ENCODE measurements at regions not wholly inside any gene's neighbourhood (a gene's known extent, or its start where the extent isn't known, plus 50 kb on each side); places are given as distances from the start of the nearest gene placed in this dataset.

DNA sequence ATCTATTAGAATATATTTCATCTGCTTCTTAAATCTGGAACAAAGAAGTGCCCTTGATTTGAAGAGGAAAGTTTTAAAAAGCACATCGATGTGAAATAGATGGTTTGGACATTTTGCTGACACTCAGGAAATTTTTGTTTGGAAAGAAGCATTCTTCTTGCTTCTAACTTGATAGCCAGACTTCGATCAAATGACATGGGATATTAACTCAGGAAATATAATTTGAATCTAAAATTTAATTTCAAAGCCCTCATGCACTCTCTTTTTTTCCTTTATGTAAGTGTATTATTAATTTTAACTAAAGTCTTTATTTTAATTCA, 761.2 kb downstream of the VGLL3 start:
- no peak for DNase-seq (ENCODE audit: low read depth)
- no peak overlapping the region for H3K4me3 ChIP-seq (ENCODE audit: low read depth, low read length)
- TF ChIP-seq CTCF (IDR thresholded peaks at IDR 0.05; ENCODE audit: insufficient read depth, low read depth, low read length): no peak

DNA sequence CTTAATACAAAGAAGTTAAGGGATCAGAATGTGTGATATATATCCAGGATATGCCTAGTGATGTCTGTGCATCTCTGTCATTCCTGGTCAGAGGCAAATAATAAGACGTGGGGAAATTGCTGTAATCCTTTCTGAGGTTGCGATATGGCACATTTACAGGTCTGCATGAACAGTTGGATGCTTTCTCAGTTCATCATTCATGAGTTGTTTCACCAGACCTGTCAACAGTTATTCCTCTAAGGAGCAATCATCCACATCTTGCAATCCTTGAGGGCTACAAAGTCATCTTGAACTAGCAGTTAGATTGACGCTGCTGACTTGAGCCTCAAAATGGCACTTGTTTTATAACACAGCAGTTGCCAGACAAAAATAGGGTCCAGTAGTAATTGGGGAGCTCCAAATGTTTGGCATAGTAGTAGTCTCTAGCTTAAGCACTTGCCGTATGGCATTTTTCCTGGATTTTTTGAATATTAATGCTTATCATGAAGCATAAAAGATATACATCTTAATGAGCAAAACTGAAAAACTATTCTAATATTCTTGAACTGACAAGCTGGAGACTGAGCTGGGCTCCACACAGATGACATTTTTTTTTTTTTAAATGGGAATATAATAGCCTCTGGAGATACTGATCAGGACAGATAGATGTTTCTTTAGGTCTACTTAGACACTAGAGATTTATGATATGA, 761.7 kb downstream of the VGLL3 start:
- TF ChIP-seq CTCF (IDR thresholded peaks at IDR 0.05; ENCODE audit: insufficient read depth, low read depth, low read length): no peak
- no peak overlapping the region for H3K4me3 ChIP-seq (ENCODE audit: low read depth, low read length)
- DNase-seq (ENCODE audit: low read depth): no peak

DNA sequence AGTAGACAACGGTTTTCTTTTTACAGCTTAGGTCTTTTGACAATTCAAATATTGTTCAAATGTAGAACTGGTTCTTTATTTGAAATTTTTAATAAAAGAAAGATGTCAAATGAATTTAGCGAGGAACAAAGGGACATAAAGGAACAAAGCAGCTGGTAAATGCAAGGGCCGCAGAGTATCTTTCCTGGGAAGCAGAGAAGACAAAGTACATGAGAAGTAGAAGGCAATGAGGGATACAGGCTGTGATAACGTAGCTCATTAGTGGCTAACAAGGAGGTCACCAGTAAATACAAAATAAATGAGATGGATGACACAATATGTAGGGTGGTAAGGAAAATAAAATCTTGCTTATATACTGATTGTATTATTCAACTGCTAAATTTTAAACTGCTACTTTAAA, 762.8 kb downstream of the VGLL3 start:
- H3K4me3 ChIP-seq (ENCODE audit: low read depth, low read length): no peak overlapping the region
- no peak for DNase-seq (ENCODE audit: low read depth)
- TF ChIP-seq CTCF (IDR thresholded peaks at IDR 0.05; ENCODE audit: insufficient read depth, low read depth, low read length): no peak

GRCh38 chr3:86225461-86225860, 765.5 kb downstream of the VGLL3 start:
- no peak for DNase-seq (ENCODE audit: low read depth)
- no peak for TF ChIP-seq CTCF (IDR thresholded peaks at IDR 0.05; ENCODE audit: insufficient read depth, low read depth, low read length)
- H3K4me3 ChIP-seq (ENCODE audit: low read depth, low read length): no peak overlapping the region

DNA sequence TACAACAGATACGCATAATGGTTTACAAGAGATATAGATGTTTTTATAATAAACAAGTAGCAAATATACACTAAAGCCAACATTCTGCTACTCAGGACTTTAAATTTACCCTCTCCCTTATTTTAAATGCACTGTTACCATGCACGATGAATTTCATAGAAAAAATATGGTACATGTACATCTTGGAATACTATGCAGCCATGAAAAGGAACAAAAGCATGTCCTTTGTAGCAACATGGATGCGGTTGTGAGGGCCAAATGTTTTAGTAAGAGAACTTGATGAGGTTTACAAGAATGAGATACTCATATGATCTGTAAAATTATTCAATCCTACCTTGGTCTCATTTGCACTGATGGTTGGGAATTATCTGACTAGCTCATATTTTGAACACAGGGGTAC, 769.3 kb downstream of the VGLL3 start:
- DNase-seq (ENCODE audit: low read depth): no peak

DNA sequence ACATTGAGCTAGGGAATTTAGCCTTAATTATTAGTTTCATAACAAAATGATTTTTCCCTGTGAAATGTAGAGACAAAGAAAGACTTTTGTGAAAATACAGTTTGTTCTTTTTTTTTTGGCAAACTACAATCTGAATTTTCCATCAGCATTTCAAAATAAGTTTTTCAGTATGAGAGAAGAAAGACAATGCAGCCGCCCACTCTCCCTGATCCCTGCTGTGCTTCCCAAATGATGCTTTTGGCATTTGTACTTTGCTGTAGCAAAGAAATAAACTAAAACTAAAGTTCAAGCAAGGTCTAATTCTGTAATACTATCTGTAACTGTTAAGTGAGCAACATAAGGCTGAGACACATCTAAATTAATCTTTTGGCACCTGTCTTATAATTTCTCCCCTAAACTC, 782.2 kb downstream of the VGLL3 start:
- no peak overlapping the region for H3K4me3 ChIP-seq (ENCODE audit: low read depth, low read length)
- DNase-seq (ENCODE audit: low read depth): no peak
- no peak for TF ChIP-seq CTCF (IDR thresholded peaks at IDR 0.05; ENCODE audit: insufficient read depth, low read depth, low read length)

More for the DNA sequence above, 769.3 kb downstream of the VGLL3 start:
- no peak for TF ChIP-seq CTCF (IDR thresholded peaks at IDR 0.05; ENCODE audit: insufficient read depth, low read depth, low read length)
- H3K4me3 ChIP-seq (ENCODE audit: low read depth, low read length): no peak overlapping the region

DNA sequence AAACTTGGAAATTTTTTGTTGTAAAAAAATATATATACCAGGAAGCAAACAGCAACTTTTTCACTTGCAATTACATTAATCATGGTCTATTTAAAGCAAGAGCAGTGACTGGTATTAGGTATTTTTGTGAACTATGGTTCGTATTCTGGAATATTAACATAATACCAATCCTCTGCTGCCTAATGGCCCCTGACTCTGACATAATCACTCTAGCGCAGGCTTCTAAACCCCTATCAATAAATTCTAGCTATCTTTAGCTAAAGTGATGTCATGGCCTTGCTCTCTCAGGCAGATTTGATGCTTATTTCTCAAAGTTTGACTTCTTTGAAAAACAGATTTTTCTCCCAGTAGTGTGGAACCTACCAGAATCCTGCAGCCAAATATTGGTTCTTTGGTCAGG, 808.3 kb downstream of the VGLL3 start:
- no peak for TF ChIP-seq CTCF (IDR thresholded peaks at IDR 0.05; ENCODE audit: insufficient read depth, low read depth, low read length)
- no peak for DNase-seq (ENCODE audit: low read depth)
- H3K4me3 ChIP-seq (ENCODE audit: low read depth, low read length): no peak overlapping the region
